PC-9 (cell line): ENCODE measurements at regions not wholly inside any gene's neighbourhood (a gene's known extent, or its start where the extent isn't known, plus 50 kb on each side); places are given as distances from the start of the nearest gene placed in this dataset.

ENCODE experiments used
- CTCF ChIP-seq: fragments of 200-600 bp; sonication (generic); conservative IDR thresholded peaks from 2 replicates; pipeline ENCODE4 v1.6.1; 2017; ENCODE audit warnings: mixed run types, antibody characterized with exemption, mild to moderate bottlenecking, moderate library complexity
- EZH2 ChIP-seq: fragments of 200-600 bp; sonication (generic); IDR thresholded peaks from 2 replicates; pipeline ENCODE4 v1.8.0; 2017; ENCODE audit warnings: antibody characterized with exemption, low read depth

GRCh38 chr10:121059351-121059750 is 208.2 kb downstream of the WDR11 start:
- TF ChIP-seq CTCF (no peak), EZH2 (no peak)
